ENCODE measurements at regions not wholly inside any gene's neighbourhood (a gene's known extent, or its start where the extent isn't known, plus 50 kb on each side); places are given as distances from the start of the nearest gene placed in this dataset.

- Histone ChIP-seq H3K9me1 (ENCODE audit: control insufficient read depth, insufficient read depth, low read length) (no peaks in the 10 kb centered on the region), H3K27me3 (ENCODE audit: control insufficient read depth in 2 of 2, insufficient read depth in 2 of 2, low read length in 2 of 2) (peaks cover 0 to 16% of the 10 kb centered on the region in 2 experiments; a peak in 3 of 5 replicates), H3K4me1 (replicated peaks in 1 of 2; ENCODE audit: control insufficient read depth in 2 of 2, insufficient read depth in 2 of 2, low read length in 2 of 2) (no peaks in the 10 kb centered on the region), H3K4me3 (no peak overlapping the region), H2AFZ (ENCODE audit: low read depth, low read length) (no peak overlapping the region), H3K9ac (ENCODE audit: insufficient read depth in 1 of 2, low read depth in 2 of 2, low read length in 2 of 2) (no peak overlapping the region), H3K4me2 (ENCODE audit: insufficient read depth, low read length) (no peak overlapping the region), H3K9me3 (replicated peaks; ENCODE audit: control insufficient read depth, insufficient read depth, low read depth, low read length) (no peaks in the 10 kb centered on the region), H4K20me1 (replicated peaks; ENCODE audit: control insufficient read depth, insufficient read depth, low read length) (no peaks in the 10 kb centered on the region), H3K79me2 (ENCODE audit: control insufficient read depth, insufficient read depth, low read length) (no peaks in the 10 kb centered on the region), H3K36me3 (ENCODE audit: control insufficient read depth, insufficient read depth, low read length) (no peaks in the 10 kb centered on the region), H3K27ac (ENCODE audit: extremely low read depth, low read depth, low read length) (no peak overlapping the region)
- 1% methylated on average over 9 of the region's 9 CpGs for WGBS (ENCODE audit: insufficient coverage, low coverage, missing lambda C conversion rate)
- no TSS peak for BruUV-seq (replicated peaks)
- intact Hi-C loops (cut with micrococcal nuclease) = no loop called here
- ATAC-seq = no peak
- POLR2A ChIA-PET = no interaction called here
- no peak for DNase-seq (ENCODE audit: extremely low read depth in 1 of 4, low spot score in 3 of 4)
- CTCF ChIA-PET (ENCODE audit: low intra/inter-chr PET ratio) = no interaction called here
- no peak for FAIRE-seq
- in situ Hi-C loops (cut with MboI) = no loop called here
- TF ChIP-seq SAFB2 (IDR thresholded peaks at IDR 0.05; ENCODE audit: borderline replicate concordance, low read depth, low read length, severe bottlenecking) = no peak
- no peak for TF ChIP-seq NEUROD1 (IDR thresholded peaks at IDR 0.05; ENCODE audit: borderline replicate concordance, low read depth, low read length, partially characterized antibody)
- TF ChIP-seq ZNF184 (CRISPR knock-in tag; IDR thresholded peaks at IDR 0.05) = no peak
- TF ChIP-seq XRCC4 (IDR thresholded peaks at IDR 0.05; ENCODE audit: extremely low read depth, insufficient read depth, insufficient read length) = no peak
- no peak for TF ChIP-seq ZFP36 (IDR thresholded peaks at IDR 0.05; ENCODE audit: low read depth, low read length, partially characterized antibody)
- TF ChIP-seq SFPQ (IDR thresholded peaks at IDR 0.05; ENCODE audit: low read depth, low read length) = no peak
- no peak for TF ChIP-seq BMI1 (IDR thresholded peaks at IDR 0.05; ENCODE audit: low read length)
- no peak for TF ChIP-seq CAMTA2 (CRISPR knock-in tag; conservative IDR thresholded peaks at IDR 0.05)
- TF ChIP-seq FOS (IDR thresholded peaks at IDR 0.05; ENCODE audit: extremely low read depth, insufficient read length) = no peak
- TF ChIP-seq POLR2A (conservative IDR thresholded peaks at IDR 0.05) = no peak
- no peak for TF ChIP-seq JUND (IDR thresholded peaks at IDR 0.05; ENCODE audit: borderline replicate concordance, low read depth, low read length)
- no peak for TF ChIP-seq JUND (tag; IDR thresholded peaks at IDR 0.05; ENCODE audit: borderline replicate concordance, low read depth, low read length)
These were observed 549.0 kb upstream of the ID2 start for GRCh38 chr2:8132879-8133278.

Data from K562 (cell line).